ENCODE measurements at regions not wholly inside any gene's neighbourhood (a gene's known extent, or its start where the extent isn't known, plus 50 kb on each side); places are given as distances from the start of the nearest gene placed in this dataset.
"Not testable (repeated sequence)": the region's sequence is repeated elsewhere in the genome, so short reads cannot be mapped to it uniquely, and the experiment has no call there.

DNA sequence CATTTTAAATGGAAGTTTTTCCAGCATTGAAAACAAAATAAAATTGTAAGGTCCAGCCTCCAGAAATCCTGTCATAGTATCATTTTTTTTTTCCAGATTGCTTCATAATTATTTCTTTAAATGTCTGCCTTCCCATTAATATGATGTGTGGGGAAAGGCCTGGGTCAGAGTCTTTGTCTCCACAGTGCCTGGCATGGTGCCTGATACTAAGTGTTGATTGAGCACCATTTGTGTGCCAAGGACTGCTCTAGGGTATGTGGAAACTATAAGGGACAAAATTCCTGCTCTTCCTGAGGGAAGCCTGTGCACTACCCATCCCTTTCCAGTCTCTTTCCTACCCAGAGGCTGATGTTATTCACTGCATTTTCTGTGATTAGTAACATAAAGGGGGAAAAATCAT, 53.1 kb upstream of the BEND4 start:
- no peak for DNase-seq (ENCODE audit: low read depth in 3 of 3)

DNA sequence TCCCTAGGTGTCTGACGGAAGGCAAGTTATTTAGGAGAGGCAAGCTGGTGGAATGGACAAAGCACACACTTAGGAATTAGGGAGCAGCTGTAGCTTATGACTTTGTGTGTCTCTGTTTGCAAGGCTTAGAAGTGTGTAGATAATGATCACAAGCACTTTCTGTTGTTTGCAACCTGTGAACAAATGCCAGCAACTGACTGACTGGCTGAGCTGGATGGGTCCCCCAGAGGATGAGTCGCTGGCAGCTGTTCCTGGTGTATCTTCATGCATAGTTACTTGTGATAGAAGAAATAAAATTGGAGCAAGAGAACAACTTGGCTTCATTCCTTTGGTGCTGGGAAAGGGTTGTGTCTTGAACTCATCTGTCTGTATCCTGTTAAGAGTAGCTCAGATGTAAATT, 64.2 kb upstream of the BEND4 start:
- DNase-seq (ENCODE audit: low read depth in 3 of 3): no peak

GRCh38 chr4:42225286-42225685, 72.8 kb upstream of the BEND4 start:
- DNase-seq (ENCODE audit: low read depth in 3 of 3): no peak

- no peak for DNase-seq (ENCODE audit: low read depth in 3 of 3)
These were observed 82.4 kb upstream of the BEND4 start for GRCh38 chr4:42234817-42235216.

DNA sequence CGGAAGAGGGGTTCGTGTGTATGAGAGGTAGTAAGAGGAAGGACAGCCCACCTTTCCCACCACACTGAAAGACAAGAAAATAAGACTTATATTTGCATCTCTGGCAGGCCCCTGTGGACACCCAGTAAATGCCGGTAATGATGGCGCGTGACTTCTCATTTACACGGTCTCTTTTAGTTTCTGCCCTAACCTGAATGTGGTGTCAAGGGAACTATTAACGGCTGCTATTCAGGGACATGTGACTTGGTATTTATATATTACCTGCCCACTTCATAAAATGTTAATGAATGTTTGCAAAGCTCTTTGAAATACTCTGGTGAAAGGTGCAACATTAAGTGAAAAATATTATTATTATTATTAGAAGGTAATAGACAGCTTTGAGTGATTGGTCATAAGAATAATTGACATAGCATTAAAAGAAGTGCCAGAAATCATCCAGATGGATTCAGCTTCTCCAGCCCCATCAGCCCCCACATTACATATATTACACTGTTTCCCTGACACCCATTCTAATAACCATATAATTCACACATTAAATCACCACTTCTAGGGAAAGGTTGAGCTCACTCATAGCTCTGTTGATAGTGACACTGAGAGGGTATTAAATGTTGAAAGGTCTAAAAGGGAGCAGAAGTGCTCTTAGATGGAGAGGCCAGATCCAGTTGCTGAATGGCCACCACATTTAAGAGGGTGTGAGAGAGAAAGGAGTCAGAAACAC, 83.0 kb upstream of the BEND4 start:
- DNase-seq (ENCODE audit: low read depth in 3 of 3): no peak

- DNase-seq (ENCODE audit: low read depth in 3 of 3): no peak
These were observed 84.6 kb upstream of the BEND4 start for GRCh38 chr4:42237010-42237409.

- DNase-seq (ENCODE audit: low read depth in 3 of 3): no peak
These were observed 85.0 kb upstream of the BEND4 start for GRCh38 chr4:42237451-42237850.

GRCh38 chr4:42248972-42249371, 96.5 kb upstream of the BEND4 start:
- no peak for DNase-seq (ENCODE audit: low read depth in 3 of 3)

DNA sequence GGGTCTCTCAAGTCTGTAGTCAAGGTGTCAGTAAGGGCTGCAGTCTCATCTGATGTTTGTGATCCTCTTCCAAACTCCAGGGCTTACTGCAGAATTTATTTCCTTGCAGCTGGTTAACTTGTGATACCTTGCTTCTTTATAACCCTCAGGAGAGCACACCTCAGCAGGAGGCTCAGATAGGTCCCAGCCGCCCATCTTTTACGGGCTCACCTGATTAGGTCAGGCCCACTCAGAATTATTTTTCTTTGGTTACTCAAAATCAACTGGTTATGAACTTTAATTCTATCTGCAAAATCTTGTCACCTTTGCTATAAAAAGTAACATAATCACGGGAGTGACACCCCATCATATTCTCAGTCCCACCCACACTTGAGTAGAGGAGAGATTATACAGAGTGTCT, 99.9 kb upstream of the BEND4 start:
- DNase-seq (ENCODE audit: low read depth in 3 of 3): no peak

DNA sequence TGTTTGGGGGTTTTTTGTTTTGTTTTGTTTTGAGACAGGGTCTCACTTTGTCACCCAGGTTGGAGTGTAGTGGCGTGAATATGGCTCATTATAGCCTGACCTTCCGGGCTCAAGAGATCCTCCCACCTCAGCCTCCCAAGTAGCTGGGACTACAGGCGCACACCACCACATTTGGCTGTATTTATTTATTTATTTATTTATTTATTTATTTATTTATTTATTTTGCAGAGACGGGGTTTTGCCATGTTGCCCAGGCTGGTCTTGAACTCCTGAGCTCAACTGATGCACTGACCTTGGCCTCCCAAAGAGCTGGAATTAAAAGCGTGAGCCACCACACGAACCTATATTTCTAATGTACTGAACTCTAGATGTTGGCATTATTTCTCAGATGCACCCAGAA, 105.2 kb upstream of the BEND4 start:
- not testable (repeated sequence) for DNase-seq (ENCODE audit: low read depth in 3 of 3)

DNA sequence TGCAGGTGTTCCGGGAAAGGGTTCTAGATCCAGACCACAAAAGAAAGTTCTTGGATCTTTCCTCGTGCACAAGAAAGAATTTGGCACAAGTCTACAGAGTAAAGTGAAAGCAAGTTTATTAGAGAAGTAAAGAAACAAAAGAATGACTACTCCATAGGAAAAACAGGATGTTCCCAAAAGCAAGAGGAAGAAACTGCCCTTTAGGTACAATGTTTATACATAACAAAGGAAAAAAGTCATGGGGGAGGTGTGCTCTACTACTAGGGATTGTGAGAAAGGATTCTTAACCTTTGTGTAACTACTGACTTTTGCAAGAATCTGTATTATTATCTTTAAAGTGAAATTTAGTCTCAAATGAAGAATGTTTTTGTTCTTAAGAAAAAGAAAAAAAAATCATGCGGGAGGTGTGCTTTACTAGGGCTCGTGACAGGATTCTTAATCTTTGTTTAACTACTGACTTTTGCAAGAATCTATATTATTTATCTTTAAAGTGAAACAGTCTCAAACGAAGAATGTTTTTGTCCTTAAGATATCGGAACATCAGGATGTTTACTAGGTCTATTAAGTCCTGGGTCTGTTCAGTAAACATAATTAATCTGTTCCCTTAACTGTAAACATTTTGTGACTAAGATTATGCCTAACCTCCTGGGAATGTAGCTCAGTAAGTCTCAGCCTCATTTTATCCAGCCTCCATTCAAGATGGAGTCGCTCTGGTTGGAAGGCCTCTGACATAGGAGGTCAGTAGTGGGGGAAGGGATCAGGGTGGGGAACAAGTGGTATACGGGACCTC, 110.4 kb upstream of the BEND4 start:
- no peak for DNase-seq (ENCODE audit: low read depth in 3 of 3)

GRCh38 chr4:42265782-42266602, 113.5 kb upstream of the BEND4 start:
- no peak for DNase-seq (ENCODE audit: low read depth in 3 of 3)

- DNase-seq (ENCODE audit: low read depth in 3 of 3): no peak
These were observed 115.3 kb upstream of the BEND4 start for GRCh38 chr4:42267724-42268123.

DNA sequence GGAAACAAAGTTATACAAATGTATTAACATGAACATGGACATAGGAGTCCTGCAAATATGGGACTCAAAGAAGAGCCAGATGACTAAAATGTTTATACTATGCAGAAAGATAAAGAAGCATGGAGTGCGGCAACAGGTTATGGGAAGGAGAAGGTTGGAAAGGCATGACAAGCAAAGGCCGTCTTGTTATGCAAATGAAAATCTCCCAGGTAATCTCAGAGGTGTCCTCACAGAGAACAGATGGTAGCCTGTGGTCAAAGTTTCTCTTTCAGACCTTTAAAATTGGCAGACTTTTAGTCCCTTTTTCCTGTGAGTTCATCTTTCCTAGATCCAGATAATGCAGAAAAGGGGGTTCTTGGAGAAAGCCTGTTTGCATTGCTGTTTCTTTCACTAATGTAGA, 116.4 kb upstream of the BEND4 start:
- no peak for DNase-seq (ENCODE audit: low read depth in 3 of 3)

DNA sequence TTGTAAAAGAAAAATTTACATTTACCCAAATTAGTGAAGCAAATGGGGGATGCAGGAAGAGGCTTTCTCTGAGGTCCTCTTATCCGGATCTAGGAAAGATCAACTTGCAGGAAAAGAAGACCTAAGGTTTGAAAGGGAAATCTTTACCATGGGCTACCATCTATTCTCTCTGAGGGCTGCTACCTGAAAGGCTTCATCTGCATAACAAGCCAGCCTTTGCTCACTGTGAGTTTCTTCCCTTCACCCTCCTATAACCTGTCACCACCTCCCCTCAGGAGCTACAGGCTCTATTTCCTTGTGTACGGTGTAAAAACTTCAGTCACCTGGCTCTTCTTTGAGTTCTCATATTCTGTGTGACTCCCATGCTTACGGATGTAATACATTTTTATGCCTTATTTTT, 118.6 kb upstream of the BEND4 start:
- DNase-seq (ENCODE audit: low read depth in 3 of 3): no peak

GRCh38 chr4:42277291-42277690, 120.0 kb upstream of the SHISA3 start:
- no peak for DNase-seq (ENCODE audit: low read depth in 3 of 3)

GRCh38 chr4:42278709-42279324, 118.5 kb upstream of the SHISA3 start:
- no peak for DNase-seq (ENCODE audit: low read depth in 3 of 3)

- DNase-seq (ENCODE audit: low read depth in 3 of 3): peak in 1 of 3 donors; percentile 15
These were observed 116.8 kb upstream of the SHISA3 start for GRCh38 chr4:42280327-42281095.

- no peak for DNase-seq (ENCODE audit: low read depth in 3 of 3)
These were observed 115.8 kb upstream of the SHISA3 start for GRCh38 chr4:42281324-42282020.

DNA sequence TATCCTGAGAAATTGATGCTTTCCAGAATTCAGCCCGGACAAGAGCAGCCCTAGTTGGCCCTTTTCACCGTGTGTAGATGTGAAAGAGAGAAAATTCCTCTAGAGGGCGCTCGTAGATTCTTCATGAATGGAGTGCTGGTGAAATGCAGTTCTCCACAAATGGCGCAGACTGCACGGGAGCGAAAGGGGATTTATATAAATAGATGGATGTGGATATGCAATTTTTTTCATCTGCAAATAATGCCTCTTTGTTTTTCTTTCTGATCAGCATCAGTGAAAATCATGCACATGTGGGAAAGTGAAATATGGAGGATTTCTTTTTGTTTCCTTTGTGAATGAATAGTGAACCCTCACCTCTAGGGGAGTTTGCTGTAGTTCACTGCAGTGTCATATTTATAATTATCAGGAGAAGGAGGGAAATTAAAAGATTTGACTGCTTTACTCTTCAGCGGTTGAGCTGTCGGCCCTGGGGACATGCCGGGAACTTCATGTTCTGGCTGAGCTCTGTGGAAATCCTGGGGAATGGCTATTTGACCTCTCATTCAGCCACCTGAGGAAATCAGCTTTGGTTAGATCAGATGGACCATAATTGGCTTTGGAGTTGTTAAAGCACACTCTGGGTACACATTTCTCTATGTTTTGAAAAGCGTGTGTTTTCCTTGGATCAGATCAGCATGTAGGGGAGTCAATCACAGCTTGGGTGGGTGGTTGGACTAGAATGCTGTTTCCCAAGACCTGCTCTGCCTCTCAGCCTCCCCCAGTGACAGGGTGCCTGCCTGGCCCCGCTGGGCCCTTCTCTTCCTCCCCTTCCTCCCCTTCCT, 115.0 kb upstream of the SHISA3 start:
- DNase-seq (ENCODE audit: low read depth in 3 of 3): peak in 1 of 3 donors; percentile 25
